Skeletal muscle tissue (tissue), 3 donors: ENCODE measurements at regions not wholly inside any gene's neighbourhood (a gene's known extent, or its start where the extent isn't known, plus 50 kb on each side); places are given as distances from the start of the nearest gene placed in this dataset.

Experiments
- H3K27ac ChIP-seq: one replicate; pipeline ENCODE4 v1.7.0; 2013; ENCODE audit warnings: mild to moderate bottlenecking, low read depth, low read length, inconsistent platforms
- H3K27me3 ChIP-seq, 3 donors: one replicate each; pipeline ENCODE4 v1.7.0; 2013; ENCODE audit warnings: low read length in 3 of 3; ENCODE audit not compliant: control insufficient read depth in 3 of 3, insufficient read depth in 3 of 3
- H3K36me3 ChIP-seq, 3 donors: one replicate each; pipeline ENCODE4 v1.7.0; 2013; ENCODE audit warnings: low read length in 3 of 3; ENCODE audit not compliant: control insufficient read depth in 3 of 3, insufficient read depth in 3 of 3
- H3K4me1 ChIP-seq, 3 donors: one replicate each; pipeline ENCODE4 v1.7.0; 2013; ENCODE audit warnings: low read length in 3 of 3, mild to moderate bottlenecking in 3 of 3; ENCODE audit not compliant: control insufficient read depth in 3 of 3, insufficient read depth in 3 of 3
- H3K4me3 ChIP-seq, 3 donors: one replicate each; pipeline ENCODE4 v1.7.0; 2013; ENCODE audit warnings: low read length in 3 of 3
- H3K9ac ChIP-seq, 3 donors: one replicate each; pipeline ENCODE4 v1.7.0; 2013; ENCODE audit warnings: low read length in 3 of 3, mild to moderate bottlenecking in 3 of 3, moderate library complexity in 2 of 3, low read depth in 1 of 3
- H3K9me3 ChIP-seq, 3 donors: one replicate each; pipeline ENCODE4 v1.7.0; 2013; ENCODE audit warnings: low read length in 3 of 3; ENCODE audit not compliant: control insufficient read depth in 3 of 3
- donor health status: Osteomylitis.

GRCh38 chr12:98438656-98439230, 76.6 kb upstream of the TMPO start:
- no peak overlapping the region for H3K9ac ChIP-seq
- H3K4me1 ChIP-seq, result peaks cover 0 to 2% (median 0%) of the 10 kb centered on the region in 3 donors
- no peak overlapping the region for H3K4me3 ChIP-seq
- no peaks in the 10 kb centered on the region for H3K36me3 ChIP-seq
- no peak overlapping the region for H3K27ac ChIP-seq
- no peaks in the 10 kb centered on the region for H3K9me3 ChIP-seq
- no peaks in the 10 kb centered on the region for H3K27me3 ChIP-seq

- Histone ChIP-seq H3K4me1 (peaks cover 0 to 2% (median 0%) of the 10 kb centered on the region in 3 donors), H3K36me3 (no peaks in the 10 kb centered on the region), H3K27ac (peak overlapping the region; percentile 63), H3K27me3 (no peaks in the 10 kb centered on the region), H3K4me3 (peak overlapping the region in 1 of 3 donors; percentile 44), H3K9ac (no peak overlapping the region), H3K9me3 (no peaks in the 10 kb centered on the region)
Measured at GRCh38 chr12:98439471-98439951, 75.9 kb upstream of the TMPO start.

DNA sequence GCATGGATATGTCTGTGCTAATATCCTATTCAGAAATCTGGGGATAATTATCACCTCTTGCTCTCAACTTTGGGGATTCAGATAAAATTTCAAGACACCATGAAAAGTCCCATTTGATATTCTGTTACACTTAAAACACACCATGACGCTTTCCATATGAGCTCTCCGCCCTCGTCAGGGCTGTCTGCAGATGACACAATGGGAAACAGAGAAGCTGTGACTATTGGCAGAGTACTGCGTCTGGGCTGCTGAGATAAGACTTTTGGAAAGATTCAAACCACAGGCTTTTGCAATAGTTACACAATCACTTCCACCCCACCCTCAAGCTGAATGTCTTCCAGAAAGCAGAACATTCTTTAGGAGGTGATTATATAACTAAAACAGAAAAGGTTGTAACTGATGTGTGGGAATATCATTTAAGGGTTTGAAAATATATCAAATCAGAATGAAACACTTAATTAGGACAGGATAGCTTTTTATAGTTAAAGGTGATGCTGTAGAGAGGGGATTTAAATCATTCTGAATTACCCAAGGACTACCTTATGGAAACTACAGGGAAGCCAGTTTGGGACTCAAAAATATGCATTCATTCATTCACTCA, 75.3 kb upstream of the TMPO start:
- H3K27ac ChIP-seq, result peak overlapping the region; percentile 63
- H3K9ac ChIP-seq, result no peak overlapping the region

GRCh38 chr12:98446060-98446459, 69.3 kb upstream of the TMPO start:
- Histone ChIP-seq H3K9me3 (no peaks in the 10 kb centered on the region), H3K4me1 (no peaks in the 10 kb centered on the region), H3K9ac (no peak overlapping the region), H3K27ac (no peak overlapping the region), H3K4me3 (no peak overlapping the region), H3K36me3 (no peaks in the 10 kb centered on the region), H3K27me3 (no peaks in the 10 kb centered on the region)

More for the DNA sequence above, 75.3 kb upstream of the TMPO start:
- Histone ChIP-seq H3K9me3 (no peaks in the 10 kb centered on the region), H3K36me3 (no peaks in the 10 kb centered on the region), H3K27me3 (no peaks in the 10 kb centered on the region), H3K4me1 (peaks cover 0 to 2% (median 0%) of the 10 kb centered on the region in 3 donors), H3K4me3 (no peak overlapping the region)

DNA sequence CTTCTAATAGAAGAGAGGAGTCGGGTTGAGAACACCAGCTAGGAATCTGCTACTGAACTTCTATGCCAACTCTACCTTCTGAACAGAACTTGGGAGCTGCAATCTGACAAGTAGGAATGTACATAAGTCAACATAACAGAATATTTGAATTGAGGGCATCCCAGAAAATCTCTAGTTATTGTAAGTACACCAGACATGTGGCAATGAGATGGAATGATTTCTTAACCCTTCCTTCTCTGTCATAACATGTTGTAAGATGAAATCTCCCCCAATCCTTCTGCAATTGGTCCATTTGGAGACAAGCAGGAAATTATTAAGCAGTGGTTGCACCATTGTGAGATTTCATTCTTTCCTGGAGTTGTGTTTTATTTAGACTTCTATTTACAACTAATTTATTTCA, 68.7 kb upstream of the TMPO start:
- H3K27me3 ChIP-seq, result no peaks in the 10 kb centered on the region
- no peaks in the 10 kb centered on the region for H3K4me1 ChIP-seq
- no peaks in the 10 kb centered on the region for H3K9me3 ChIP-seq
- H3K27ac ChIP-seq, result no peak overlapping the region
- H3K9ac ChIP-seq, result no peak overlapping the region
- H3K4me3 ChIP-seq, result no peak overlapping the region
- H3K36me3 ChIP-seq, result no peaks in the 10 kb centered on the region

DNA sequence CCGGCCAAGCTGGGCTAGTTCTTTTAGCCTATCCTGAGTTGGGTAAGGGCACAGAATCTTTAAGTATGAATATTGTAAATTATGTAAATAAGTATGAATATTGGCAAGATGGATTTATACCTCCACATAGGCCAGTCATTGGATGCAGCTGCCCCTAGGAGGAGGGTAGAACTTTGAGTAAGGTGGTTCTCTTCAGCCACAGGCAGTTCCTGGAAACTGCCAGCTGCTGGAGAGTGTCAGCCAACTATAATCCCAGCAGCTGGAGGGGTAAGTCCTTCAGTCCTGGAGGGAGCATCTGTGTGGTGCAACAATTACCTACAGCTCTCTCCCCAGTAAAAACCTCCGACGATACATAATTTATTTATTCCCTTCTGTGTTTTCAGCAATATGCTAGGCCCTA, 65.8 kb upstream of the TMPO start:
- Histone ChIP-seq H3K27me3 (peaks cover 0 to 2% (median 0%) of the 10 kb centered on the region in 3 donors), H3K4me1 (no peaks in the 10 kb centered on the region), H3K4me3 (no peak overlapping the region), H3K36me3 (no peaks in the 10 kb centered on the region), H3K27ac (no peak overlapping the region), H3K9ac (no peak overlapping the region), H3K9me3 (no peaks in the 10 kb centered on the region)

DNA sequence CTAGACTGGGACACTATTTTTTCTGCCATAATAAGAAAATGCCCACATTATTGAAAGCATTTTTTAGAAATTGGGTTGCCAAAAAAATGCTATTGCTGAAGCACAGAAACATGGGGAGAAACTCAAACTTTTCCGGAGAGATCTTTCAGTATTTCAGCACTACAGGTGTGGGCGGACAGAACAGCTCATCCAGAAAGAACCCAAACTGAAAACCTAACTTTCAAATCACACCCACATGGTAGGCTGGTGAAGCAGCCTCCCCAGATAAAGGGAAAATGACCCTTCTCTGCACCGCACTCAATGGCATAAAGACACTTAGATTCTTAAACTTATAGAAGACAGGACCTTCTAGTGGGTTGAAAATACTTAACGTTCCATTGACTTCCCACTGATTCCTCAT, 62.3 kb upstream of the TMPO start:
- Histone ChIP-seq H3K27me3 (peaks cover 12% of the 10 kb centered on the region in 3 donors), H3K4me3 (no peak overlapping the region), H3K9ac (no peak overlapping the region), H3K27ac (no peak overlapping the region), H3K9me3 (no peaks in the 10 kb centered on the region), H3K4me1 (peaks cover 0 to 6% (median 5%) of the 10 kb centered on the region in 3 donors), H3K36me3 (no peaks in the 10 kb centered on the region)

DNA sequence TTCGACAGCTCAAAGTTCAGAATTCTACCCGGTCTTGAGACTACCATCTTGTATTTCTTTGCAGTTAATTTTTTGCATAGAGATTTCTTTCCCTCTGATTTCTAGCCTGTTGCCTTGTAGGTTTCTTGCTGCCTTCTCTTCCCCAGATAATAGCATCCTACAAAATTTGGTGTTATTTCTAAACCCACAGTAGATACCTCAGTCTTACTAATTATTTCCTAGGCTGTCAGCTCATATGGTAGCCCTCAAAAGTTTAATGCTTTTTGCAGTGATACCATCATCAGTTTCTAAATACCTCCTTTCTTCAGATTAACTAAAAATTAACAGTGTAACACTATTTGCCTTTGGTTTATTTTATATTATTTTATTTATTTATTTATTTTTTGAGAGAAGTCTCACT, 61.9 kb upstream of the TMPO start:
- H3K4me3 ChIP-seq, result no peak overlapping the region
- H3K27ac ChIP-seq, result no peak overlapping the region
- no peaks in the 10 kb centered on the region for H3K9me3 ChIP-seq
- H3K9ac ChIP-seq, result no peak overlapping the region
- peaks cover 0 to 6% (median 5%) of the 10 kb centered on the region in 3 donors for H3K4me1 ChIP-seq
- H3K36me3 ChIP-seq, result no peaks in the 10 kb centered on the region
- peaks cover 12% of the 10 kb centered on the region in 3 donors for H3K27me3 ChIP-seq

GRCh38 chr12:98456041-98456440, 59.3 kb upstream of the TMPO start:
- Histone ChIP-seq H3K27ac (no peak overlapping the region), H3K9me3 (no peaks in the 10 kb centered on the region), H3K9ac (no peak overlapping the region), H3K36me3 (no peaks in the 10 kb centered on the region), H3K4me3 (no peak overlapping the region), H3K4me1 (peaks cover 0 to 6% (median 5%) of the 10 kb centered on the region in 3 donors), H3K27me3 (peaks cover 12% of the 10 kb centered on the region in 3 donors)
